ENCODE measurements at regions not wholly inside any gene's neighbourhood (a gene's known extent, or its start where the extent isn't known, plus 50 kb on each side); places are given as distances from the start of the nearest gene placed in this dataset.
"Not testable (repeated sequence)": the region's sequence is repeated elsewhere in the genome, so short reads cannot be mapped to it uniquely, and the experiment has no call there.

- H3K4me1 ChIP-seq, result no peaks in the 10 kb centered on the region
- peaks cover 0 to 47% of the 10 kb centered on the region in 2 donors for H3K27me3 ChIP-seq
- H3K36me3 ChIP-seq, result no peaks in the 10 kb centered on the region
- H3K9me3 ChIP-seq, result peaks cover 14% of the 10 kb centered on the region in 2 donors
- H3K27ac ChIP-seq, result no peak overlapping the region
- DNase-seq (ENCODE audit: low spot score in 2 of 2), result no peak
- TF ChIP-seq POLR2AphosphoS5 (IDR thresholded peaks at IDR 0.05), result no peak
- TF ChIP-seq, protein P1, sequence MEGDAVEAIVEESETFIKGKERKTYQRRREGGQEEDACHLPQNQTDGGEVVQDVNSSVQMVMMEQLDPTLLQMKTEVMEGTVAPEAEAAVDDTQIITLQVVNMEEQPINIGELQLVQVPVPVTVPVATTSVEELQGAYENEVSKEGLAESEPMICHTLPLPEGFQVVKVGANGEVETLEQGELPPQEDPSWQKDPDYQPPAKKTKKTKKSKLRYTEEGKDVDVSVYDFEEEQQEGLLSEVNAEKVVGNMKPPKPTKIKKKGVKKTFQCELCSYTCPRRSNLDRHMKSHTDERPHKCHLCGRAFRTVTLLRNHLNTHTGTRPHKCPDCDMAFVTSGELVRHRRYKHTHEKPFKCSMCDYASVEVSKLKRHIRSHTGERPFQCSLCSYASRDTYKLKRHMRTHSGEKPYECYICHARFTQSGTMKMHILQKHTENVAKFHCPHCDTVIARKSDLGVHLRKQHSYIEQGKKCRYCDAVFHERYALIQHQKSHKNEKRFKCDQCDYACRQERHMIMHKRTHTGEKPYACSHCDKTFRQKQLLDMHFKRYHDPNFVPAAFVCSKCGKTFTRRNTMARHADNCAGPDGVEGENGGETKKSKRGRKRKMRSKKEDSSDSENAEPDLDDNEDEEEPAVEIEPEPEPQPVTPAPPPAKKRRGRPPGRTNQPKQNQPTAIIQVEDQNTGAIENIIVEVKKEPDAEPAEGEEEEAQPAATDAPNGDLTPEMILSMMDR (IDR thresholded peaks at IDR 0.05), result no peak
- TF ChIP-seq POLR2A (IDR thresholded peaks at IDR 0.05), result no peak
- intact Hi-C loops (cut with DNase I; ENCODE audit: low total_unique reads), result no loop called here
- no peak overlapping the region for H3K4me3 ChIP-seq
These were observed 158.7 kb upstream of the NBPF11 start for GRCh38 chr1:148310807-148311206.

DNA sequence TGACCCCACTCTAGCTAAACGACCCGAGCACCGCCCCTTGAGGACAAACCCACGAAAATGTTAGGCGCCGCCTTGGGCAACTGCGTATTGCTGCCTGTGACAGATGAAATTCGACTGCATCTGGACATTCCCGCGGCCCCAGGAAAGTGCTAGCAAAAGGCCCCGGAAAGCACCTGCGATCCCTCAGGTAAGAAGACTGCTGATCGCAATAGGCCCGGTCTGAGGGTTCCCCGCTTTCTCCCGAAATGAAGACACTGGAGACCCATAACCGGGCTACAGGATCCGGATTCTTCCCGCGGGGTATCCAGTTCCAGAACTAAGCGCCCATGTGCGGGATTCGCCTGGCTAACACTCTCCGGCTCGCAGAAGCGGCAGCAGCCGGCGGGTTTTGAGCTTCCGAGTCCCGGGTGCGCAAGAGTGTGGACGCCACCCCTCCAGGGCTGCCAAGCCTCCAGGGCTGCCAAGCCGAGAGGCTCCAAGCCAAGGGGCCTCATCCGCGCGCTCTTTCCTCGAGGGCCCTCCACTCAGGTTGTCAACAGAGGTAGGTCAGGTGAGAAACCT is 157.9 kb upstream of the NBPF11 start:
- no peaks in the 10 kb centered on the region for H3K36me3 ChIP-seq
- peak overlapping the region in 1 of 3 donors; percentile 33 for H3K4me3 ChIP-seq
- intact Hi-C loops (cut with DNase I; ENCODE audit: low total_unique reads), result no loop called here
- peaks cover 0 to 47% of the 10 kb centered on the region in 2 donors for H3K27me3 ChIP-seq
- H3K4me1 ChIP-seq, result no peaks in the 10 kb centered on the region
- H3K27ac ChIP-seq, result no peak overlapping the region
- DNase-seq (ENCODE audit: low spot score in 2 of 2), result no peak
- peaks cover 14% of the 10 kb centered on the region in 2 donors for H3K9me3 ChIP-seq
- no peak for TF ChIP-seq POLR2AphosphoS5 (IDR thresholded peaks at IDR 0.05)
- no peak for TF ChIP-seq POLR2A (IDR thresholded peaks at IDR 0.05)
- TF ChIP-seq, protein P1 (IDR thresholded peaks at IDR 0.05), result no peak

DNA sequence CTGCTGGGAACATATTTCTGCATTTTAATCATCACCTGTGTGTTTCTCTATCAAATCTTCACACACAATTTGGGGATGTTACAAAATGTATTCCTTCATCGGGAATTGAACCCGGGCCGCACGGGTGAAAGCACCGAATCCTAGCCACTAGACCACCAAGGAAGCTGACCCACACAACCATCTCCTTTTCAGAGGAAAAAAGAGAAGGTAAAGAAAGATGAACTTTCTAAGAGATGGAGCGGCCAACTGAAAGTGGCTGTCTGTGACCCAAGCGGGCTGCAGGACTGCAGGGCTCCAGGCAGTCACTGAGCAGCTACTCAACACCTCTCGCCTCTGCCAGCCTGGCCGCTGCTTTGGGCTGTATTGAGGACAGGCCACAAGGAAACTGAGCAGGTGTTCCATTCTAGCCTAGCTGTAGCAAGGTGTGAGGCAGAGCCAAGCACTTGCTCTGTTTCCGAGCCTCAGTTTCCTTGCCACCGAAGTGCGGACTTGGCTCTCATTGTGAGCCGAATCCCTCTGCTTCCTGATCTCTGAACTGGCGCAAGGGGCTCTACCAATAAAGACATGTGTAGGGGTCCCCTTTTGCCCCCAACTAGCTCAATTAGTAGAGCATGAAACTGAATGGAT is 156.9 kb upstream of the NBPF11 start:
- intact Hi-C loops (cut with DNase I; ENCODE audit: low total_unique reads), result no loop called here
- Histone ChIP-seq H3K27me3 (peaks cover 0 to 47% of the 10 kb centered on the region in 2 donors), H3K9me3 (peaks cover 14% of the 10 kb centered on the region in 2 donors), H3K36me3 (no peaks in the 10 kb centered on the region), H3K4me1 (no peaks in the 10 kb centered on the region), H3K4me3 (no peak overlapping the region), H3K27ac (no peak overlapping the region)
- TF ChIP-seq, protein P1 (IDR thresholded peaks at IDR 0.05), result no peak
- no peak for TF ChIP-seq POLR2A (IDR thresholded peaks at IDR 0.05)
- no peak for TF ChIP-seq POLR2AphosphoS5 (IDR thresholded peaks at IDR 0.05)
- DNase-seq (ENCODE audit: low spot score in 2 of 2), result no peak

DNA sequence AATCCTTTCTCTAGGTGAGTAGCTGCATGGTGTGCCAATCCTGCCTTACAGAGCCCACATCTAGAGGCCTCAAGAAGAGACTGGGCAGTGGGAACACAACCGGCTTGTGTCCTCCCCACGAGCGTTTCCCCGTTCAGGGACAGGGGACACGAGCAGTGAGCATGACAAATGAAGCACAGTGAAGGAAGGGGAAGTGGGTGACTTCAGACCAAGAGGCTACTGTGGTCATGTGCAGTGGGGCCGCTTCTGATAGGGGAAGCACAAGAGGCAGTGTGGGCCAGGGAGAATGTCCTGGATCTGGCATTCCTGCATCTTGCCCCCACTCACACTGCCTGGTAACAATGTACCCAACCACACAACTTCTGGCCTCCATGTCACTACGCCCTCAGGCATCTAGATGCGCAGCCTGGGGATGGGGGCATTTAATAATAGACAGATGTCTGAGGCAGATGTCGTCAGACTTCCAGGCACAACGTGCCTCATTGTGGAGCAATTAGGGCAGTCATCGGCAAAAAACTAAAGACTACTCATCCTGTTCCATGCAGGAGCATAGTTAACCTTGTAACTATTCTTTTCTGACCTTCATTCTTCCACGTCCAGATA is 155.6 kb upstream of the NBPF11 start:
- no peak overlapping the region for H3K27ac ChIP-seq
- peaks cover 0 to 47% of the 10 kb centered on the region in 2 donors for H3K27me3 ChIP-seq

DNA sequence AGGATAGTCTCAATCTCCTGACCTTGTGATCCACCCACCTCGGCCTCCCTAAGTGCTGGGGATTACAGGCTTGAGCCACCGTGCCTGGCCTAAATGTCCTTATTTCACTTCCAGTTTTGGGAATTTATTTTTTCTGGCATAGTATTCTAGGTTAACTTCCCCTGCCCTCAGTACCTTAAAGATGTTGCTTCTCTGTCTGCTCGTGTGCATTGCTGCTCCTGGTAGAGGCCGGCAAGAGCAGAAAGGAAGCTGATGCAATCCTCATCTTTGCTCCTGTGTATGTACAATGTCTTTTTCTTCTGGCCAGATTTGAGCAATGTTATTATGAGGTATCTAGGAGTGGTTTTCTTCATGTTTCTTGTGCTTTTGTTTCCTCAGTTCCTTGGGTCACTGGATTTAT is 152.9 kb upstream of the NBPF11 start:
- H3K4me1 ChIP-seq; DNase-seq (ENCODE audit: low spot score in 2 of 2); H3K27ac ChIP-seq; H3K4me3 ChIP-seq; H3K9me3 ChIP-seq; H3K36me3 ChIP-seq; intact Hi-C loops (cut with DNase I; ENCODE audit: low total_unique reads): not testable (repeated sequence)
- H3K27me3 ChIP-seq, result peaks cover 0 to 33% of the 10 kb centered on the region in 2 donors

More for the DNA sequence above, 155.6 kb upstream of the NBPF11 start:
- TF ChIP-seq, protein P1 (IDR thresholded peaks at IDR 0.05), result no peak
- no peak for TF ChIP-seq POLR2A (IDR thresholded peaks at IDR 0.05)
- TF ChIP-seq POLR2AphosphoS5 (IDR thresholded peaks at IDR 0.05), result no peak
- intact Hi-C loops (cut with DNase I; ENCODE audit: low total_unique reads), result no loop called here
- no peaks in the 10 kb centered on the region for H3K4me1 ChIP-seq
- H3K36me3 ChIP-seq, result no peaks in the 10 kb centered on the region
- H3K4me3 ChIP-seq, result no peak overlapping the region
- H3K9me3 ChIP-seq, result peaks cover 14% of the 10 kb centered on the region in 2 donors
- no peak for DNase-seq (ENCODE audit: low spot score in 2 of 2)

DNA sequence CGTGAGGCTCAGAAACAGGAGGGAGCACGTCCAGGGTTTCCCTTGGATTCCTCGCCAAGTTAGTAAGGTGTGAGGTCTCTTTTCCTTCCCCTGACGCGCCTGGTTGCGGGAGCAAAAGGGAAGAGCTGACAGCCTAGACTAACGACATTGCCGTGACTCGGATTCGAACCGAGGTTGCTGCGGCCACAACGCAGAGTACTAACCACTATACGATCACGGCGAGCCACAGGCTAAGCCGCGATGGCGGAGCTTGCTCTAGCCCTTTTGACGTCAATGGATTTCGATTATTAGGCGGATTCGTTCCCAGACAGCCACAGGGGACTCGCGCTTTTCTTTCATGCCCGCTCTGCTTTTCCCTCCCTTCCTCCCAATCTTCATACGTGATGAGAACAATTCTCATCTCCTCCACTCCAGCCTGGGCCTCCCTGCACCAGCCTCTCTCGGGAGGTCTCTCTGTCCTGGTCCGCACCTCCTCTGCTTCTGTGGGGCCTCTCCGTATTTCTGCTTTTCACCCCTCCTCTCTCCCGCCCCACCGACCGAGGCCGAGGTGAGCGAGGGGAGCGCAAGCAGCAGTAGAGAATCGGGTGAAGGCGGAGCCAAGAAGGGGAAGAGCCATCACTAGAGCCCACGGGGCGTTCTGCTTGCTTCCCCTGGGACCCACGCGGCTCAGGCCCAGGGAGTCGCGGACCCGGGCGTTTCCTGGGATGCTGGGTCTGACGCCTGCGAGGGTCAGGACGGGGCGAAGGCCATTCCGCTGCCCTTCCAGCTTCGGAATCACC is 150.7 kb upstream of the NBPF11 start:
- H3K4me1 ChIP-seq; intact Hi-C loops (cut with DNase I; ENCODE audit: low total_unique reads); H3K36me3 ChIP-seq; H3K9me3 ChIP-seq; H3K27ac ChIP-seq: not testable (repeated sequence)
- Histone ChIP-seq H3K4me3 (peak overlapping the region; percentile 24 to 52 (median 46)), H3K27me3 (peaks cover 0 to 12% of the 10 kb centered on the region in 2 donors)
- peak in 1 of 2 donors; percentile 49 for DNase-seq (ENCODE audit: low spot score in 2 of 2)

DNA sequence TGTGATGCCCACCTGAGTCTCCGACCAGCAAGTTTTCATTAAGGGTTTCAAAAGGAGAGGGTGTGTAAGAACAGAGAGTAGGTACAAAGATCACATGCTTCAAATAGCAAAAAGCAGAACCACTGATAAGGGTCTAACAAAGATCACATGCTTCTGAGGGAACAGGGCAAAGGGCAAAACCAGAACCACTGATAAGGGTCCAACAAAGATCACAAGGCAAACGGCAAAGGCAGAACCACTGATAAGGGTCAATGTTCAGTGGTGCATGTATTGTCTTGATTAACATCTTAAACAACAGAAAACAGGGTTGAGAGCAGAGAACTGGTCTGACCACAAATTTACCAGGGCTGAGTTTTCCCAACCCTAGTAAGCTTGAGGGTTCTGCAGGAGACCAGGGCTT is 145.8 kb upstream of the NBPF11 start:
- H3K36me3 ChIP-seq; intact Hi-C loops (cut with DNase I; ENCODE audit: low total_unique reads); H3K27me3 ChIP-seq: not testable (repeated sequence)

More for the DNA sequence above, 145.8 kb upstream of the NBPF11 start:
- H3K9me3 ChIP-seq; H3K4me3 ChIP-seq; DNase-seq (ENCODE audit: low spot score in 2 of 2); H3K4me1 ChIP-seq; H3K27ac ChIP-seq: not testable (repeated sequence)

Data from breast epithelium (tissue), 4 donors.